ENCODE measurements at regions not wholly inside any gene's neighbourhood (a gene's known extent, or its start where the extent isn't known, plus 50 kb on each side); places are given as distances from the start of the nearest gene placed in this dataset.

DNA sequence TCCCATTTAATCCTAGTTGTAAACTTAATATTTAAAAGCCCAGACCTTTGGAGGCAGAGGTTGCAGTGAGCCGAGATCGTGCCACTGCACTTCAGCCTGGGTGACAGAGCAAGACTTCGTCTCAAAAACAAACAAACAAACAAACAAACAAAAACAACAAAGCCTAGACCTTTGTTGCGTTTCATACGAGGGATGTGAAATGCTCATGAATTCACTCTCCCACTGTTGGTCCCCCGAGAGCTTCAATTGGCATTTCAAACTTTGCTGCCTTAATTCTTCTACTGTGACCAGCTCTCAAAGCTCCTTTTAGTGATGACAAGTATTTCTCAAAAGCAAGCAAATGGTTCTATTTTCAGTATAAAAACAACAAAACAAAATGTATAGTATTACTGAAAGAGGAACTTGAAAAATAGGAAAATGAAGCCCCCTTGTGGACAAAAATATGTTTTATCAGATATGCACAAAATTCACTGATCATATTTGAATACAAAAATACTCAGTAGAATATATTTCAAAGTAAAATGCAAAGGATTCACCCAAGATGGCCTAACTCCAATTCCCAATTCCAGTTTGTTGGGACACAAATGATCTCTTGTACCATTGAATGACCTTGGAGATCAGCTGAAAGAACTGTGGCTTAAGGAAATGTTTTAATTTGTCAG, 140.4 kb downstream of the ESM1 start:
- TF ChIP-seq, protein P1, sequence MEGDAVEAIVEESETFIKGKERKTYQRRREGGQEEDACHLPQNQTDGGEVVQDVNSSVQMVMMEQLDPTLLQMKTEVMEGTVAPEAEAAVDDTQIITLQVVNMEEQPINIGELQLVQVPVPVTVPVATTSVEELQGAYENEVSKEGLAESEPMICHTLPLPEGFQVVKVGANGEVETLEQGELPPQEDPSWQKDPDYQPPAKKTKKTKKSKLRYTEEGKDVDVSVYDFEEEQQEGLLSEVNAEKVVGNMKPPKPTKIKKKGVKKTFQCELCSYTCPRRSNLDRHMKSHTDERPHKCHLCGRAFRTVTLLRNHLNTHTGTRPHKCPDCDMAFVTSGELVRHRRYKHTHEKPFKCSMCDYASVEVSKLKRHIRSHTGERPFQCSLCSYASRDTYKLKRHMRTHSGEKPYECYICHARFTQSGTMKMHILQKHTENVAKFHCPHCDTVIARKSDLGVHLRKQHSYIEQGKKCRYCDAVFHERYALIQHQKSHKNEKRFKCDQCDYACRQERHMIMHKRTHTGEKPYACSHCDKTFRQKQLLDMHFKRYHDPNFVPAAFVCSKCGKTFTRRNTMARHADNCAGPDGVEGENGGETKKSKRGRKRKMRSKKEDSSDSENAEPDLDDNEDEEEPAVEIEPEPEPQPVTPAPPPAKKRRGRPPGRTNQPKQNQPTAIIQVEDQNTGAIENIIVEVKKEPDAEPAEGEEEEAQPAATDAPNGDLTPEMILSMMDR (IDR thresholded peaks at IDR 0.05 in 4 of 5, conservative IDR thresholded peaks at IDR 0.05 in 1 of 5): peak; percentile 42 to 63 (median 55)
- TF ChIP-seq POLR2A (IDR thresholded peaks at IDR 0.05): no peak
